GM23248 (cell line): ENCODE measurements at regions not wholly inside any gene's neighbourhood (a gene's known extent, or its start where the extent isn't known, plus 50 kb on each side); places are given as distances from the start of the nearest gene placed in this dataset.

Experiments used
- EZH2 ChIP-seq: fragments of 200-600 bp; sonication (generic); IDR thresholded peaks from 2 replicates; pipeline ENCODE4 v1.6.1; 2018; ENCODE audit warnings: antibody characterized with exemption, mild to moderate bottlenecking; ENCODE audit not compliant: insufficient read depth, poor library complexity, severe bottlenecking
- EZH2phosphoT487 ChIP-seq: fragments of 200-600 bp; sonication (generic); IDR thresholded peaks from 2 replicates; pipeline ENCODE4 v1.6.1; 2018; ENCODE audit warnings: antibody characterized with exemption, moderate library complexity, mild to moderate bottlenecking, low read depth; ENCODE audit not compliant: insufficient read depth

- TF ChIP-seq EZH2 (no peak), EZH2phosphoT487 (no peak)
Observed at GRCh38 chrX:42714981-42715700, 62.8 kb downstream of the PPP1R2C start.
